Natural killer cell treated with Interleukin-12 subunit alpha and Interleukin-12 subunit beta and Interleukin-15 and Interleukin-18, amount 100 ng/mL, for 72 hours (primary cell): ENCODE measurements at regions not wholly inside any gene's neighbourhood (a gene's known extent, or its start where the extent isn't known, plus 50 kb on each side); places are given as distances from the start of the nearest gene placed in this dataset.

ENCODE experiments used
- ATAC-seq, 2 donors: fragments of 150-1000 bp; cut with Tn5 transposase in 1 of 2; sonication (Bioruptor Pico), chemical (Tn5 transposase) in 1 of 2; 2 replicates each; pipeline ENCODE4 v1.10.0; 2021
- DNase-seq: peaks from one replicate; pipeline ENCODE4 v3.0.0; 2022; ENCODE audit warnings: low spot score
- H3K27ac Mint-ChIP-seq, 2 donors: 1 replicate in 1 of 2; 2 replicates in 1 of 2; pipeline ENCODE4 v1.8.0; 2022; ENCODE audit warnings: mixed read lengths in 2 of 2, mild to moderate bottlenecking in 1 of 2, moderate library complexity in 1 of 2
- H3K27me3 Mint-ChIP-seq, 2 donors: 1 replicate in 1 of 2; 2 replicates in 1 of 2; pipeline ENCODE4 v1.8.0; 2022; ENCODE audit warnings: mixed read lengths in 2 of 2
- H3K36me3 Mint-ChIP-seq: one replicate; pipeline ENCODE4 v1.8.0; 2022; ENCODE audit warnings: mixed read lengths
- H3K4me1 Mint-ChIP-seq, 2 donors: 1 replicate in 1 of 2; 2 replicates in 1 of 2; pipeline ENCODE4 v1.8.0; 2022; ENCODE audit warnings: low read depth in 2 of 2, mixed read lengths in 2 of 2, mild to moderate bottlenecking in 1 of 2
- H3K4me3 Mint-ChIP-seq: one replicate; pipeline ENCODE4 v1.8.0; 2022; ENCODE audit warnings: mixed read lengths
- H3K9me3 Mint-ChIP-seq: 2 replicates; pipeline ENCODE4 v1.8.0; 2022; ENCODE audit warnings: mixed read lengths

GRCh38 chr20:24160563-24161281 lies 172.1 kb upstream of the GGTLC1 start:
- Mint-ChIP-seq H3K4me3 (no peak overlapping the region), H3K27me3 (no peaks in the 10 kb centered on the region), H3K4me1 (peaks cover 27 to 39% of the 10 kb centered on the region in 2 donors)

GRCh38 chr20:24158281-24158680 lies 169.7 kb upstream of the GGTLC1 start:
- H3K4me1 Mint-ChIP-seq: peaks cover 38 to 41% of the 10 kb centered on the region in 2 donors
- H3K9me3 Mint-ChIP-seq: no peaks in the 10 kb centered on the region
- H3K4me3 Mint-ChIP-seq: no peak overlapping the region
- peak overlapping the region; percentile 15 to 53 for H3K27ac Mint-ChIP-seq
- no peaks in the 10 kb centered on the region for H3K27me3 Mint-ChIP-seq
- H3K36me3 Mint-ChIP-seq: no peaks in the 10 kb centered on the region
- DNase-seq (no peak), ATAC-seq (no peak)

More at GRCh38 chr20:24160563-24161281, 172.1 kb upstream of the GGTLC1 start:
- no peaks in the 10 kb centered on the region for H3K36me3 Mint-ChIP-seq
- no peak for ATAC-seq
- no peaks in the 10 kb centered on the region for H3K9me3 Mint-ChIP-seq
- no peak for DNase-seq
- no peak overlapping the region for H3K27ac Mint-ChIP-seq

- peak; percentile 95 for ATAC-seq
- Mint-ChIP-seq H3K36me3 (no peaks in the 10 kb centered on the region), H3K9me3 (no peaks in the 10 kb centered on the region), H3K4me3 (peak overlapping the region; percentile 62), H3K4me1 (peaks cover 39 to 43% of the 10 kb centered on the region in 2 donors), H3K27me3 (no peaks in the 10 kb centered on the region), H3K27ac (peak overlapping the region; percentile 15 to 53)
- DNase-seq: peak; percentile 77
Measured at GRCh38 chr20:24157213-24157612, 168.6 kb upstream of the GGTLC1 start.

- peak overlapping the region in 1 of 2 donors; percentile 9 for H3K27ac Mint-ChIP-seq
- H3K36me3 Mint-ChIP-seq: no peaks in the 10 kb centered on the region
- no peaks in the 10 kb centered on the region for H3K27me3 Mint-ChIP-seq
- H3K4me3 Mint-ChIP-seq: no peak overlapping the region
- ATAC-seq (no peak), DNase-seq (no peak)
- peaks cover 5% of the 10 kb centered on the region for H3K9me3 Mint-ChIP-seq
- H3K4me1 Mint-ChIP-seq: peaks cover 48 to 71% of the 10 kb centered on the region in 2 donors
Measured at GRCh38 chr20:24153101-24154040, 164.8 kb upstream of the GGTLC1 start.

DNA sequence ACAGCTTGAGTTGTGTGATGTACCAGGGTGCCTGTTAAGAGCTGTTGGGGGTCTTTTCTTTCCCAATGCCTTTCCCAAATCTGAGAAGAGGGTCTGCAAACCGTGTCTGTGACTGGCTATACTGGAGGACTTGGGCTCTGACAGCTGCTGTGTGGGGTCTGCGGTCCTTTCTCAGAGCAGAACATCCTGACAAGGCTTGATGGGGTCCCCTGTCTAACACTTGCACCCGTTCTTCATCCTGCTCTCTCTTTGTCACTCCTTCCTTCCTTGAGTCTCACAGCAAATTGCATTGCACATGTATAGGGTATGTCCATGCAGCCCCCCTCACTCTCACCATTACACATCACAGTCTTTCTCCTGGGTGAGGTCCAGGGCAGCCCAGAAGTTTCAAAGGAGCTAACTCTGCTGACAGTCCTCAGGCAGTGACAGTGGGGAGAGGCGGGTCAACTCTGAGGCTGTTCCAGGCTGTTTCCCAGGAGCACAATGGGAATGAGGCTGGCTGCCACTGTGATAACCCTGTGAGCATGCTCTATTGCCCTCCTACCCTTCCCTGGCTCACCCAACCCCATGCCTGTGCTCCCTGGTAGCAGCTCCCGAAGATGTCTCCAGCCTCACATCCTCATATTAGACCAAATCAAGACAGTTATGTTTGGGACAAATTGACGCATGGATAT lies 163.2 kb upstream of the GGTLC1 start:
- Mint-ChIP-seq H3K27me3 (no peaks in the 10 kb centered on the region), H3K4me1 (peaks cover 49 to 70% of the 10 kb centered on the region in 2 donors), H3K27ac (no peak overlapping the region), H3K4me3 (no peak overlapping the region), H3K36me3 (no peaks in the 10 kb centered on the region), H3K9me3 (peaks cover 5% of the 10 kb centered on the region)
- DNase-seq: no peak
- no peak for ATAC-seq

GRCh38 chr20:24150406-24150805 lies 161.8 kb upstream of the GGTLC1 start:
- DNase-seq (no peak), ATAC-seq (peak in 1 of 2 donors; percentile 33)
- Mint-ChIP-seq H3K4me1 (peaks cover 57 to 74% of the 10 kb centered on the region in 2 donors), H3K36me3 (no peaks in the 10 kb centered on the region), H3K27me3 (no peaks in the 10 kb centered on the region), H3K27ac (peak overlapping the region in 1 of 2 donors; percentile 29), H3K4me3 (no peak overlapping the region), H3K9me3 (peaks cover 5% of the 10 kb centered on the region)

- no peaks in the 10 kb centered on the region for H3K36me3 Mint-ChIP-seq
- no peak for DNase-seq
Measured at GRCh38 chr20:24149881-24150307, 161.3 kb upstream of the GGTLC1 start.

DNA sequence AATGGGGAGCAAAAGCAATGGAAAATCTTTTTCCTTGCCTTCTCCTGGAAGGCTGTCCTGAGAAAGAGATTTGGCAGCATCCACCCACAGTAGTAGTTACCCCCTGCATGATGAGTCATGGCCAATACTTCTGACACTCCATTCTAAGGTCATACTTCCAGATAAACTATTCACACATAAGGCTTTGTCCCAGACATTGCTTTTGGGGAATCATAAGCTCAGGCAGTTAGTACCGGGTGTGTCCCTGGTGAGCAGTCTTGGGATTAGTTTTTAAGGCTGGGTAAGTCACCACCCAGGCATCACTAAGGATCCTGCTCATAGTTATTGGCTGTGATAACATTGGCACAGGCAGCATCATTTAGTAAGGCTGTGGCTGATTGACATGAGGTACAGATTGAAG lies 160.6 kb upstream of the GGTLC1 start:
- DNase-seq (no peak), ATAC-seq (no peak)
- H3K4me3 Mint-ChIP-seq: no peak overlapping the region
- H3K27ac Mint-ChIP-seq: peak overlapping the region; percentile 48 to 59
- peaks cover 69 to 80% of the 10 kb centered on the region in 2 donors for H3K4me1 Mint-ChIP-seq
- no peaks in the 10 kb centered on the region for H3K27me3 Mint-ChIP-seq
- peaks cover 5% of the 10 kb centered on the region for H3K9me3 Mint-ChIP-seq
- H3K36me3 Mint-ChIP-seq: no peaks in the 10 kb centered on the region

More at GRCh38 chr20:24149881-24150307, 161.3 kb upstream of the GGTLC1 start:
- H3K9me3 Mint-ChIP-seq: peaks cover 5% of the 10 kb centered on the region
- peak overlapping the region in 1 of 2 donors; percentile 29 for H3K27ac Mint-ChIP-seq
- peak in 1 of 2 donors; percentile 52 for ATAC-seq
- H3K4me3 Mint-ChIP-seq: no peak overlapping the region
- H3K4me1 Mint-ChIP-seq: peaks cover 62 to 76% of the 10 kb centered on the region in 2 donors
- no peaks in the 10 kb centered on the region for H3K27me3 Mint-ChIP-seq

DNA sequence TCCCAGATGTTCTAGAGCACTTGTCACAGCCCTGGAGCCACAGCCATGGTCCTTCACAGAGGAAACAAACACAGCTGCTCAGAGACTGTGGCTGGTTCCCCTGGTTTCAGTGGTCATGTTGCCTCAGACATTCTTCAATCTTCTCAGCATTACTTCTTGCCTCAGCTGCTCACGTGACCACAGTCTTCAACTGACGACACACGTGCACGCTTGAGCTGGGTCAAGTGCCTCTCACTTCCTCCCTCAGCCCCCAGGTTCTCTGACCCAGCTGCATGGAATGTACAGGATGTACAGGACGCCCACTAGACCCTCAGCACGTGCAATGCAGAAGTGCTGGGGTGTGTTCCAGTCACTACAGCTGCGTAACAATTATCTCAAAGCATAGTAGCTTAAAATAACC lies 159.8 kb upstream of the GGTLC1 start:
- H3K4me3 Mint-ChIP-seq: peak overlapping the region; percentile 66
- H3K27me3 Mint-ChIP-seq: no peaks in the 10 kb centered on the region
- ATAC-seq (peak; percentile 76 to 78), DNase-seq (peak; percentile 75)
- peaks cover 5% of the 10 kb centered on the region for H3K9me3 Mint-ChIP-seq
- peaks cover 75 to 84% of the 10 kb centered on the region in 2 donors for H3K4me1 Mint-ChIP-seq
- peak overlapping the region; percentile 48 to 59 for H3K27ac Mint-ChIP-seq
- H3K36me3 Mint-ChIP-seq: no peaks in the 10 kb centered on the region

DNA sequence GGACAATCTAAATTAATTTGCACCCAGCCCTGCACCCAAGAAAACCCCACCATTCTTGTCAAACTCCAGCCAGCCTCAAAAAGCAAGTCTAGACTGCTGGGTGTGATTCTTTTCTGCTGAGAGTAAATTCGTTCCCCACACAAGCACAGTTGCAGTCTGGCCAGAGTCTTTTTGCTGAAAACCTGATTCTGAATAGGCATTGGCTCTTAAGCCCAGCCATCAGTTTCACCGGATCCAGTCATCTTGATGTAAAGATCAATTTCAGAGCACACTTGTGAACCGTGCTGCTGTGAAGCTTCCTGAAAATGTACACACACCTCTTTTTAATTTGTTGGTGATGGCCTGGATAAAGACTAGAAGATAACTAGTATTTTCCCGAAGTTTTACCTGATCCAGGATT lies 159.4 kb upstream of the GGTLC1 start:
- DNase-seq (no peak), ATAC-seq (peak in 1 of 2 donors; percentile 46)
- Mint-ChIP-seq H3K27ac (peak overlapping the region; percentile 48 to 59), H3K27me3 (no peaks in the 10 kb centered on the region), H3K4me1 (peaks cover 72 to 84% of the 10 kb centered on the region in 2 donors), H3K4me3 (peak overlapping the region; percentile 66), H3K9me3 (peaks cover 5% of the 10 kb centered on the region), H3K36me3 (no peaks in the 10 kb centered on the region)

DNA sequence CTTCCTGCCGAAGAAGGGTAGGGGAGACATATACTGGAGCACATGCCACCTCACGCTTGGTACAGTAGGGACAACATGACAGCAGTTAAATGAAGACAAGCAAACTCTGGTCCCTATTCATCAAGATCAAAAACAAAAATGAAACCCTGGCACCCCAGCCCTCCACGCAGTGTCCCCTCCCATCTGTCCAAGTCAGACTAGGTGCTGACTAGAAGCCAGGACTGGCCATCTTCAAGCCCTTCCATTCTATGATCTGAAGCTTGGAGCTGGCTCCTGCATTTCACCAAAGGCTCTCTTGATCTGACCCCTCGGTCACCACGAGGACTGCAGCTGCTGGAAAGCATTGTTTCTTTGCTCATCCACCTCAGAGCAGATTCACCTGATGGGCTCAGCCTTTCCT lies 158.9 kb upstream of the GGTLC1 start:
- Mint-ChIP-seq H3K4me3 (peak overlapping the region; percentile 66), H3K27ac (peak overlapping the region; percentile 48 to 59), H3K9me3 (peaks cover 5% of the 10 kb centered on the region), H3K27me3 (no peaks in the 10 kb centered on the region), H3K4me1 (peaks cover 75 to 85% of the 10 kb centered on the region in 2 donors), H3K36me3 (no peaks in the 10 kb centered on the region)
- ATAC-seq: peak in 1 of 2 donors; percentile 24
- no peak for DNase-seq

DNA sequence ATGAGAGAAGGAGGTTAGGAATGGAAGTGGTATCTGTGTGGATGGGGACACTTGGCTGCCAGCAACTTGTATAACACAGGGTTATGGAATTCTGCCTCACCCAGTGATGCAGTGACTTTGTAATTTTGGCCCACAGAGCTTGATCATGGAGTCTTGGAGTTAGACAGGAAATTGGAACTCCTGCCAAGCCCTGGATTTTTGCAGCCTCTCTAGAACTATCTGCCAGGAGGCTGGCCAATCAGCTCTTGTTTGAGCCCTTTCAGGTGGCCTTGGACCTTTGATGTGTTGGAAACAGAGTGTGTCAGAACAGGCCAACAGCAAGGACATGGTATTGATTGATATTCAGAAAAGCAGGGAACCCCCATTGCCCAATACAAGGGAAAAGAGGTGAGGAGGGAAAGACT lies 157.7 kb upstream of the GGTLC1 start:
- Mint-ChIP-seq H3K9me3 (peaks cover 5% of the 10 kb centered on the region), H3K27ac (peak overlapping the region; percentile 54 to 59), H3K36me3 (no peaks in the 10 kb centered on the region), H3K4me1 (peaks cover 75 to 77% of the 10 kb centered on the region in 2 donors), H3K4me3 (peak overlapping the region; percentile 53), H3K27me3 (no peaks in the 10 kb centered on the region)
- no peak for DNase-seq
- no peak for ATAC-seq

GRCh38 chr20:24144371-24144770 lies 155.8 kb upstream of the GGTLC1 start:
- peak overlapping the region; percentile 54 for H3K27ac Mint-ChIP-seq
- DNase-seq (no peak), ATAC-seq (peak in 1 of 2 donors; percentile 21)
- no peaks in the 10 kb centered on the region for H3K27me3 Mint-ChIP-seq
- H3K36me3 Mint-ChIP-seq: no peaks in the 10 kb centered on the region
- H3K4me3 Mint-ChIP-seq: peak overlapping the region; percentile 53
- peaks cover 61 to 70% of the 10 kb centered on the region in 2 donors for H3K4me1 Mint-ChIP-seq
- H3K9me3 Mint-ChIP-seq: peaks cover 5% of the 10 kb centered on the region
